Nephron progenitor cell (in vitro differentiated cells): ENCODE measurements at regions not wholly inside any gene's neighbourhood (a gene's known extent, or its start where the extent isn't known, plus 50 kb on each side); places are given as distances from the start of the nearest gene placed in this dataset.

Experiments
- DNase-seq: peaks from one replicate; pipeline ENCODE4 v3.0.0; 2021
- H3K27ac Mint-ChIP-seq: 2 replicates; pipeline ENCODE4 v1.8.0; 2021; ENCODE audit warnings: mild to moderate bottlenecking, moderate library complexity, mixed read lengths
- H3K27me3 Mint-ChIP-seq: 2 replicates; pipeline ENCODE4 v1.8.0; 2021; ENCODE audit warnings: mild to moderate bottlenecking, low read depth, mixed read lengths; ENCODE audit not compliant: poor library complexity
- H3K36me3 Mint-ChIP-seq: 2 replicates; pipeline ENCODE4 v1.8.0; 2021; ENCODE audit warnings: low read depth, mixed read lengths
- H3K4me1 Mint-ChIP-seq: 2 replicates; pipeline ENCODE4 v1.8.0; 2021; ENCODE audit warnings: mixed read lengths
- H3K4me3 Mint-ChIP-seq: 2 replicates; pipeline ENCODE4 v1.8.0; 2021; ENCODE audit warnings: mild to moderate bottlenecking, moderate library complexity, mixed read lengths
- H3K9me3 Mint-ChIP-seq: 2 replicates; pipeline ENCODE4 v1.8.0; 2021; ENCODE audit warnings: mild to moderate bottlenecking, moderate library complexity, mixed read lengths
- TF ChIP-seq, protein P1 (sequence below): fragments of 200-600 bp; sonication (generic); IDR thresholded peaks from 2 replicates; pipeline ENCODE4 v1.5.0; 2021; ENCODE audit warnings: antibody characterized with exemption

DNA sequence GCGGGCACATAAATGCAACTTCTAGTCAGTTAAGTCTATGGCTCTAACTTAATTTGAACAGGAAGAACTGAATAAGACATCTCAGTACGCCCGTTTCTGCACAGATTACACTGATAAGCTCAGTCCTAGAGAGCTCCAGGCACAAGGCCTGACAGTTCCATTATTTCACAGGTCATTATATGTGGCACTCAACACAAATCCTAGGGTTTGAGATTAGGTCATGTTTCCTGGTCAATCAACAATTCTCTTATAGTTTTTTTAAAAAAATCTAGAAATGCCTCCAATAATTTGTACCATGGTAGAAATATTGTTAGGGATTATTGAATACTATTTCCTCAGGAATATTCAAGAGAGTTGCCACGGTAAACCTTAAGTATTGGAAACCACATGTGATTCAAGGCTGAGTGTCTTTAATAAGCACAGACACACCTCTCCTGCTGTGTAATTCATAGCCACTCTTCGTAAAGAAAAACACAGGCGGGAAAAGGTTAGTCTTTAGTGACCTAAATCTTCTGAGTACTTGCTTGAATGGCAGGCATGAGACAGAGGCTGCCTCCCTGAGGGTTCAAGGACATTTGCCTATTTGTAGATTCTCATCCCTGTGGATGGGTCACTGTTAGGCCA lies 342.9 kb upstream of the ADGRL3 start:
- Mint-ChIP-seq H3K36me3 (no peaks in the 10 kb centered on the region), H3K4me3 (no peak overlapping the region)

DNA sequence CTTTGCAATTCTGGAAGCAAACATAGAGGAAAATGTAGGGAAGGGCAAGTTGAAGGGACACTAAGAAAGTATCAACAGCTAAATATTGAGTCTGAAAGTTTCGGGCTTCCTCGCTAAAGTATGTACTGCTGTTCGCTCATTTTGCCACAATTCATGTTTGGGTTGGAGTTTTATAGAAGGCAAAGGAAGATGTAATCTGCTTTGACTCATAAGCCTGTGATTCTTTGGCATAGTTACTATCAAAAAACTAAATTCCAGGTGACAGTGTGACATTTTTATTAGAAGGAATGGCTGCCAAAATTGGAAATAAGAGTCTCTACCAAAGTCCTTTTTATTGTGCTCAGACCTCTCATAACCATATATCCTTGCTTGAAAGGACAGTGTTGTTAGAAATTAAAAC lies 336.7 kb upstream of the ADGRL3 start:
- no peak overlapping the region for H3K4me3 Mint-ChIP-seq
- no peak for DNase-seq
- H3K27ac Mint-ChIP-seq, result no peak overlapping the region
- no peaks in the 10 kb centered on the region for H3K9me3 Mint-ChIP-seq
- TF ChIP-seq, protein P1, sequence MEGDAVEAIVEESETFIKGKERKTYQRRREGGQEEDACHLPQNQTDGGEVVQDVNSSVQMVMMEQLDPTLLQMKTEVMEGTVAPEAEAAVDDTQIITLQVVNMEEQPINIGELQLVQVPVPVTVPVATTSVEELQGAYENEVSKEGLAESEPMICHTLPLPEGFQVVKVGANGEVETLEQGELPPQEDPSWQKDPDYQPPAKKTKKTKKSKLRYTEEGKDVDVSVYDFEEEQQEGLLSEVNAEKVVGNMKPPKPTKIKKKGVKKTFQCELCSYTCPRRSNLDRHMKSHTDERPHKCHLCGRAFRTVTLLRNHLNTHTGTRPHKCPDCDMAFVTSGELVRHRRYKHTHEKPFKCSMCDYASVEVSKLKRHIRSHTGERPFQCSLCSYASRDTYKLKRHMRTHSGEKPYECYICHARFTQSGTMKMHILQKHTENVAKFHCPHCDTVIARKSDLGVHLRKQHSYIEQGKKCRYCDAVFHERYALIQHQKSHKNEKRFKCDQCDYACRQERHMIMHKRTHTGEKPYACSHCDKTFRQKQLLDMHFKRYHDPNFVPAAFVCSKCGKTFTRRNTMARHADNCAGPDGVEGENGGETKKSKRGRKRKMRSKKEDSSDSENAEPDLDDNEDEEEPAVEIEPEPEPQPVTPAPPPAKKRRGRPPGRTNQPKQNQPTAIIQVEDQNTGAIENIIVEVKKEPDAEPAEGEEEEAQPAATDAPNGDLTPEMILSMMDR, result no peak
- no peaks in the 10 kb centered on the region for H3K27me3 Mint-ChIP-seq
- no peaks in the 10 kb centered on the region for H3K36me3 Mint-ChIP-seq
- H3K4me1 Mint-ChIP-seq, result no peaks in the 10 kb centered on the region

More for the DNA sequence above, 342.9 kb upstream of the ADGRL3 start:
- no peak for DNase-seq
- no peaks in the 10 kb centered on the region for H3K27me3 Mint-ChIP-seq
- no peak overlapping the region for H3K27ac Mint-ChIP-seq
- H3K9me3 Mint-ChIP-seq, result peaks cover 8% of the 10 kb centered on the region
- TF ChIP-seq, protein P1, result no peak
- H3K4me1 Mint-ChIP-seq, result no peaks in the 10 kb centered on the region

DNA sequence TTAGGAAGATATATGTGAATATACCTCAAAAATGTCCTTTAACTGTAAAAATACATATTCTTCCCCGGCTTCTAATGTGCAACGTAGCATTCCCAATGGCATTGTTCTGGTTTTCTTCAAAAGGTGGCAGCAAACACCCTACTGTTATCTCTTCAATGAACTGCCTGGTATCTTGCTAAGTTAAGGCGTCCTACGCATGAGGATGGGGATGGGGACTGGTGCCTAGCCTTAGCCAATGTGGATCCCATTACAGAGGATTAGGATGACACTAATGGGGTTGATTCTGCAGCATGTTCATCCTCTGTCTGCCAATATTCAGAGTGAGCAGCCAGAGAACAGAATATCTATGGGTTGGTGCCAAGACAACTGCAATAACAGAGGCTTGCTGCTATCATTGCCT lies 334.9 kb upstream of the ADGRL3 start:
- no peaks in the 10 kb centered on the region for H3K9me3 Mint-ChIP-seq

DNA sequence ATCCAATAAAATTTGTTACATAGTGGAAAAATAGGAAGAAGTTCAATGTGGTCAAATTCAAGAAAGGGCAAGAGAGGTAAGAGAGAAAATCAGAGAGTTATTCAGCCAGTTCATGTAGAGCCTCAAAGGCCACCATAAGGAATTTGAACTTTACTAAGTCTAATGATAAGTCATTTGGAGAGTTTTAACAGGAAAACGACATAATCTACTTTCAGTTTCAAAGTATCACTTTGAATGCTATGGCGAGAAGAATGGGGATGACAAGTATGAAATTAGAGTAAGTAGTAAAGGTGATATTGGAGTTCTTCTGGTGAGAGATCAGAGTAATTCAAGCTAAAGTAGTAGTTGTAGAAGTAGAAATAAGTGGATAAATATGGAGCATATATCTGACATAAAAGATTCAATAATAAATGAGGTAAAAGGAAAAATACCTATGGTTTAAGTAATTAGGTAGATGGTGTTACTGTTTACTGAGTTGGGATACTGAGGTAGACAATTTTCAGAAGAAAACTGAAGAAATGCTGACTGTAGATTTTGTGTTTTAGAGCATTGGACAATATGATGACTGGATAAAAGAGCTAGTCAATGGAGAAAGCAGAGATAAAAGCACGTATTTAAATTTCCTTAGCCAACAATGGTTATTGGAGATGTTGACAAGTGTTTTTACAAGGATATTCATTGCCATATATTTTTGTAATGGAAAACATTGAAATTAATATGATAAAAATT lies 331.7 kb upstream of the ADGRL3 start:
- H3K9me3 Mint-ChIP-seq, result no peaks in the 10 kb centered on the region
- no peaks in the 10 kb centered on the region for H3K27me3 Mint-ChIP-seq
- no peaks in the 10 kb centered on the region for H3K4me1 Mint-ChIP-seq
- no peak for DNase-seq
- H3K4me3 Mint-ChIP-seq, result no peak overlapping the region
- no peaks in the 10 kb centered on the region for H3K36me3 Mint-ChIP-seq
- H3K27ac Mint-ChIP-seq, result no peak overlapping the region
- TF ChIP-seq, protein P1, result no peak

More for the DNA sequence above, 334.9 kb upstream of the ADGRL3 start:
- H3K36me3 Mint-ChIP-seq, result no peaks in the 10 kb centered on the region
- H3K27ac Mint-ChIP-seq, result no peak overlapping the region
- TF ChIP-seq, protein P1, result no peak
- no peaks in the 10 kb centered on the region for H3K4me1 Mint-ChIP-seq
- DNase-seq, result no peak
- no peak overlapping the region for H3K4me3 Mint-ChIP-seq
- H3K27me3 Mint-ChIP-seq, result no peaks in the 10 kb centered on the region

DNA sequence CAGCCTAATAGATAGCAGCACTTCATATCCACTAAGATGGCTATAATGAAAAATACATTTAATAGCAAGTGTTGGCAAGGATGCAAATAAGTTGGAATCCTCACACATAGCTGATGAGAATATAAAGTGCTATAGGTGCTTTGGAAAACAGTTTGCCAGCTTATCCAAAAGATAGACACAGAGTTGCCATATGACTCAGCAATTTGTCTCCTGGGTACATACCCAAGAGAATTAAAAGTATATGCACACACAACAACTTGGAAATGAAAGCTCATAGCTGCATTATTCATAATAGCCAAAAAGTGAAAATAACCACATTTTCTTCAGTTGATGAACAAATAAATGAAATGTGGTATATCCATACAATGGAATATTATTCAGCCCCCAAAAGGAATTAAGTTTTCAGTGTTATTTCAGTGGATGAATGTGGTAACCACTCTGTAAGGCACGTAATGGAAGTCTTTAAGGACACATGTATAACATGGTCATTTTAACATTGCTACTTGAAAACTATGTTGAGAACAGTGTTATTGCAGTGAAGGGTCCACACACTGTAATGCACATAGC lies 320.9 kb upstream of the ADGRL3 start:
- Mint-ChIP-seq H3K9me3 (peaks cover 10% of the 10 kb centered on the region), H3K4me1 (no peaks in the 10 kb centered on the region), H3K4me3 (no peak overlapping the region), H3K36me3 (no peaks in the 10 kb centered on the region), H3K27ac (no peak overlapping the region), H3K27me3 (no peaks in the 10 kb centered on the region)
- DNase-seq, result no peak
- TF ChIP-seq, protein P1, result no peak
